ENCODE measurements at regions not wholly inside any gene's neighbourhood (a gene's known extent, or its start where the extent isn't known, plus 50 kb on each side); places are given as distances from the start of the nearest gene placed in this dataset.

GRCh38 chr6:6397842-6398241, 77.4 kb upstream of the F13A1 start:
- DNase-seq (ENCODE audit: low spot score in 2 of 2), result no peak
- no peaks in the 10 kb centered on the region for H3K27me3 ChIP-seq
- TF ChIP-seq POLR2A (IDR thresholded peaks at IDR 0.05) (no peak), POLR2AphosphoS5 (IDR thresholded peaks at IDR 0.05) (no peak)
- TF ChIP-seq, protein P1, sequence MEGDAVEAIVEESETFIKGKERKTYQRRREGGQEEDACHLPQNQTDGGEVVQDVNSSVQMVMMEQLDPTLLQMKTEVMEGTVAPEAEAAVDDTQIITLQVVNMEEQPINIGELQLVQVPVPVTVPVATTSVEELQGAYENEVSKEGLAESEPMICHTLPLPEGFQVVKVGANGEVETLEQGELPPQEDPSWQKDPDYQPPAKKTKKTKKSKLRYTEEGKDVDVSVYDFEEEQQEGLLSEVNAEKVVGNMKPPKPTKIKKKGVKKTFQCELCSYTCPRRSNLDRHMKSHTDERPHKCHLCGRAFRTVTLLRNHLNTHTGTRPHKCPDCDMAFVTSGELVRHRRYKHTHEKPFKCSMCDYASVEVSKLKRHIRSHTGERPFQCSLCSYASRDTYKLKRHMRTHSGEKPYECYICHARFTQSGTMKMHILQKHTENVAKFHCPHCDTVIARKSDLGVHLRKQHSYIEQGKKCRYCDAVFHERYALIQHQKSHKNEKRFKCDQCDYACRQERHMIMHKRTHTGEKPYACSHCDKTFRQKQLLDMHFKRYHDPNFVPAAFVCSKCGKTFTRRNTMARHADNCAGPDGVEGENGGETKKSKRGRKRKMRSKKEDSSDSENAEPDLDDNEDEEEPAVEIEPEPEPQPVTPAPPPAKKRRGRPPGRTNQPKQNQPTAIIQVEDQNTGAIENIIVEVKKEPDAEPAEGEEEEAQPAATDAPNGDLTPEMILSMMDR (IDR thresholded peaks at IDR 0.05), result no peak
- intact Hi-C loops (cut with DNase I; ENCODE audit: low total_unique reads), result no loop called here
- no peaks in the 10 kb centered on the region for H3K9me3 ChIP-seq
- no peaks in the 10 kb centered on the region for H3K36me3 ChIP-seq
- no peaks in the 10 kb centered on the region for H3K4me1 ChIP-seq
- H3K27ac ChIP-seq, result no peak overlapping the region
- no peak overlapping the region for H3K4me3 ChIP-seq

DNA sequence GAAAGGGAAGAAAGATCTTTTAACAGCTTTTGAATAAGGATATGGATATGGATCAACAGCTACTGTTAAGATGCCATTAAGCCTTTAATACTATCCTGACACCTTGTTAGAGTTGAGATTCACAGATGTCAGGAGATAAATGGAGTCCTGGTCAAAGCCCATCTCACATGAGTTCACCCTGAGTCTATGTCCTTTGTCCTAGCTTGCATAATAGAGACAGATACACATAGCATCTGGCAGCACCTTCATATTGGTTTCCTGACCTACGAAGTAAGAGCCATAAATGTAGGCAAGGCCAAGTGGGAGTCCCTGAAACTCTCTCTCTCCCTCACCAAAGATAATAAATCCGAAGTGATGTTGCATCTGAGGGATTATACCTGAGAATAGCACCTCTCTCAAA, 79.1 kb upstream of the F13A1 start:
- DNase-seq (ENCODE audit: low spot score in 2 of 2), result no peak
- H3K36me3 ChIP-seq, result no peaks in the 10 kb centered on the region
- H3K4me3 ChIP-seq, result no peak overlapping the region
- no peaks in the 10 kb centered on the region for H3K4me1 ChIP-seq
- TF ChIP-seq, protein P1 (IDR thresholded peaks at IDR 0.05), result no peak
- TF ChIP-seq POLR2AphosphoS5 (IDR thresholded peaks at IDR 0.05), result no peak
- TF ChIP-seq POLR2A (IDR thresholded peaks at IDR 0.05), result no peak
- intact Hi-C loops (cut with DNase I; ENCODE audit: low total_unique reads), result no loop called here
- no peaks in the 10 kb centered on the region for H3K9me3 ChIP-seq
- H3K27me3 ChIP-seq, result no peaks in the 10 kb centered on the region
- H3K27ac ChIP-seq, result no peak overlapping the region

- Histone ChIP-seq H3K27ac (no peak overlapping the region), H3K4me3 (no peak overlapping the region), H3K36me3 (no peaks in the 10 kb centered on the region), H3K27me3 (no peaks in the 10 kb centered on the region), H3K9me3 (no peaks in the 10 kb centered on the region), H3K4me1 (no peaks in the 10 kb centered on the region)
- intact Hi-C loops (cut with DNase I; ENCODE audit: low total_unique reads), result no loop called here
- TF ChIP-seq POLR2AphosphoS5 (IDR thresholded peaks at IDR 0.05), result no peak
- TF ChIP-seq, protein P1 (IDR thresholded peaks at IDR 0.05), result no peak
- no peak for TF ChIP-seq POLR2A (IDR thresholded peaks at IDR 0.05)
- no peak for DNase-seq (ENCODE audit: low spot score in 2 of 2)
Measured at GRCh38 chr6:6401401-6401800, 80.9 kb upstream of the F13A1 start.

DNA sequence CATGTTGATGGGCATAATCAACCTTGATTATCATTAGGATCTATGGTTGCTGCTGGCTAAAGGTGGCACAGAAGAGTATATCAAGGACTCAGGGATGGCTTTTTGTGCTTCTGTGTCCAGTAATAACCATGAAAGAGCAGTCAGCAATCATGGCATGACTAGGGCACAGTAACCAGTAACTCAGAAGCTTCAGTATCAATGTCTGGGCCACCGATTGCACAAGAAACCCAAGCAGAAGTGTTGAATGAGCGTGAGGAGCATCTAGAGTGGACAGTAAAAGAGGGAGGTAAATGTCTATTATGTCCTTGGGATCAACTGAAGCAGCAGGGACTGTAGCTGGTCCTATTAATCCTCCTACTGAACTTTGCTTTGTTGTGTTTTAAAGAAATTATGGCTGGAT, 81.5 kb upstream of the F13A1 start:
- Histone ChIP-seq H3K27ac (no peak overlapping the region), H3K27me3 (no peaks in the 10 kb centered on the region), H3K9me3 (no peaks in the 10 kb centered on the region), H3K36me3 (no peaks in the 10 kb centered on the region), H3K4me1 (no peaks in the 10 kb centered on the region), H3K4me3 (no peak overlapping the region)
- TF ChIP-seq POLR2AphosphoS5 (IDR thresholded peaks at IDR 0.05), result no peak
- TF ChIP-seq, protein P1 (IDR thresholded peaks at IDR 0.05), result no peak
- no peak for TF ChIP-seq POLR2A (IDR thresholded peaks at IDR 0.05)
- no peak for DNase-seq (ENCODE audit: low spot score in 2 of 2)
- intact Hi-C loops (cut with DNase I; ENCODE audit: low total_unique reads), result no loop called here

DNA sequence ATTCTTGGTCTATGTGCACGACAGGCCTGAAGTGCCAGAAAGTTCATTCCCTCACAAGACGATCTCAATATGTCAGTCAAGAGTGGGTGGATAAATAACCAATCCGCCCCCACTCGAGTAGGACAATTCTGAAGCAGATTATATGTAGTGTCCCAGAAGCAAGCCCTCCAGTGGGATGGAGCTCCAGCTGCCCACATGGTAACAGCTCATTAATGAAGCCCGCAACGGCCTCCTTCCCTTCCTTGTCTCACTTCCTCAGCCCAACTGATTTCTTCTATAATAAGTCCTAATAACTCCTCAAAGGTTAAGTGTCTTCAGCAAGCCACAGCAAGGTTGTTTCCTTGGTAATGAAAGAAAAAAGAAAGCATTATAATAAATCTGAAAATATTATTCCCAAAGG, 82.1 kb upstream of the F13A1 start:
- no peak overlapping the region for H3K4me3 ChIP-seq
- intact Hi-C loops (cut with DNase I; ENCODE audit: low total_unique reads), result no loop called here
- H3K4me1 ChIP-seq, result no peaks in the 10 kb centered on the region
- no peaks in the 10 kb centered on the region for H3K27me3 ChIP-seq
- no peaks in the 10 kb centered on the region for H3K36me3 ChIP-seq
- no peak for DNase-seq (ENCODE audit: low spot score in 2 of 2)
- no peak overlapping the region for H3K27ac ChIP-seq
- TF ChIP-seq, protein P1 (IDR thresholded peaks at IDR 0.05), result no peak
- no peak for TF ChIP-seq POLR2A (IDR thresholded peaks at IDR 0.05)
- TF ChIP-seq POLR2AphosphoS5 (IDR thresholded peaks at IDR 0.05), result no peak
- no peaks in the 10 kb centered on the region for H3K9me3 ChIP-seq
